ENCODE measurements at regions not wholly inside any gene's neighbourhood (a gene's known extent, or its start where the extent isn't known, plus 50 kb on each side); places are given as distances from the start of the nearest gene placed in this dataset.

DNA sequence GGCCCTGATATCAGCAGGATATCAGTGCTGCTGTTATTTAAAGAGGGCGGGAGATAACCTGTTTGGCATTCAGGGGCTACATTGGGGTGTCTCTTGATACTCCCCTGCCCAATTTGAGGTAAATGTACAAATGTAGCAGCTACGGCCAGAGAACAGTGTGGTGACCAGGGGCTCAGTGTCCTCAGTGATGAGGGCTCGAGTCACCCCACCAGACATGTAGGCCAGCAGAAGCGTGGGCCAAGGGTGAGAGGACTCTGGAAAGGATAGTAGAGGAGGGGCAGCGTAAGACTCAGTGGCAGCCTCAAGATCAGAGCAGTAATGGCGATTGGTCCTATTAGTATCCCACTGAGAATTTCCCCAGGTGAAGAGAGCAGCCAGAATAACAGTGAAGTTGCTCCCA, 108.4 kb downstream of the XCL2 start:
- Histone ChIP-seq H3K27ac (ENCODE audit: low read length) (no peak overlapping the region), H3K27me3 (ENCODE audit: control insufficient read depth, insufficient read depth, low read length) (no peaks in the 10 kb centered on the region), H3K36me3 (ENCODE audit: control insufficient read depth, insufficient read depth, low read length) (no peaks in the 10 kb centered on the region), H3K4me1 (ENCODE audit: control insufficient read depth, insufficient read depth, low read length) (peaks cover 14% of the 10 kb centered on the region), H3K4me3 (ENCODE audit: low read length) (no peak overlapping the region), H3K9me3 (ENCODE audit: control insufficient read depth, insufficient read depth, low read length) (no peaks in the 10 kb centered on the region)
- no peak for TF ChIP-seq CTCF (IDR thresholded peaks at IDR 0.05)
- peaks cover 24 to 31% of the 10 kb centered on the region in 2 donors for H3K4me1 Mint-ChIP-seq
- H3K9me3 Mint-ChIP-seq, result no peaks in the 10 kb centered on the region
- intact Hi-C loops (cut with micrococcal nuclease), result no loop called here
- H3K36me3 Mint-ChIP-seq, result no peaks in the 10 kb centered on the region
- H3K27me3 Mint-ChIP-seq (ENCODE audit: low read depth in 2 of 2), result peaks cover 0 to 5% of the 10 kb centered on the region in 2 donors
- 88% methylated on average over 6 of the region's 6 CpGs for WGBS (ENCODE audit: insufficient coverage)
- ATAC-seq (no peak), DNase-seq (no peak)
- H3K4me3 Mint-ChIP-seq, result no peak overlapping the region
- no peak overlapping the region for H3K27ac Mint-ChIP-seq

DNA sequence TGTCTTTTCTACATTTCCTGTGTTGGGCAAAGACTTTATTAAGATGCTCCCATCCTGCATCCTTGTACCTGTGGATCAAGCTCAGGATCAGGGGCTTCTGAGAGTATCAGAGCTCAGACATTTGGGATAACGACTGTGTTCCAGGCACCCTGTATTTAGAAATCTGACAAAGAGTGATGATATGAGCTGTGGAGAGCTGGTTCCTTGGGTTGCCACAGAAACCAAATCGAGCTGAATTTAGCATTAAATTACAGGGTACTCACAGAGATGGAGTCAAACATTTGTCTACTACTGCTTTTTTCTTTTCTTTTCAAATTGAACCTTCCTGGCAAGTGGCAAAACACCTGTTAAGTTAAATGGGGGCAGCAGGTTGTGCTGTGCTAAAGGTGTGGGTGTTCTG, 110.6 kb downstream of the XCL2 start:
- Histone ChIP-seq H3K4me3 (ENCODE audit: low read length) (no peak overlapping the region), H3K36me3 (ENCODE audit: control insufficient read depth, insufficient read depth, low read length) (no peaks in the 10 kb centered on the region), H3K4me1 (ENCODE audit: control insufficient read depth, insufficient read depth, low read length) (no peaks in the 10 kb centered on the region), H3K27me3 (ENCODE audit: control insufficient read depth, insufficient read depth, low read length) (no peaks in the 10 kb centered on the region), H3K9me3 (ENCODE audit: control insufficient read depth, insufficient read depth, low read length) (no peaks in the 10 kb centered on the region), H3K27ac (ENCODE audit: low read length) (no peak overlapping the region)
- no peak overlapping the region for H3K27ac Mint-ChIP-seq
- peaks cover under 1 to 5% of the 10 kb centered on the region in 2 donors for H3K27me3 Mint-ChIP-seq (ENCODE audit: low read depth in 2 of 2)
- H3K36me3 Mint-ChIP-seq, result no peaks in the 10 kb centered on the region
- ATAC-seq (no peak), DNase-seq (no peak)
- no peaks in the 10 kb centered on the region for H3K9me3 Mint-ChIP-seq
- no peak overlapping the region for H3K4me3 Mint-ChIP-seq
- peaks cover 6 to 9% of the 10 kb centered on the region in 2 donors for H3K4me1 Mint-ChIP-seq
- 88% methylated on average over 2 of the region's 2 CpGs for WGBS (ENCODE audit: insufficient coverage)
- TF ChIP-seq CTCF (IDR thresholded peaks at IDR 0.05), result no peak
- intact Hi-C loops (cut with micrococcal nuclease), result no loop called here

GRCh38 chr1:168431882-168432281, 111.9 kb downstream of the XCL2 start:
- Histone ChIP-seq H3K27ac (ENCODE audit: low read length) (no peak overlapping the region), H3K9me3 (ENCODE audit: control insufficient read depth, insufficient read depth, low read length) (no peaks in the 10 kb centered on the region)
- no peak for ATAC-seq

More at GRCh38 chr1:168431882-168432281, 111.9 kb downstream of the XCL2 start:
- no peaks in the 10 kb centered on the region for H3K9me3 Mint-ChIP-seq
- no peaks in the 10 kb centered on the region for H3K36me3 ChIP-seq (ENCODE audit: control insufficient read depth, insufficient read depth, low read length)
- H3K27me3 Mint-ChIP-seq (ENCODE audit: low read depth in 2 of 2), result peaks cover 5% of the 10 kb centered on the region in 2 donors
- TF ChIP-seq CTCF (IDR thresholded peaks at IDR 0.05), result no peak
- H3K4me1 Mint-ChIP-seq, result peaks cover 6 to 8% of the 10 kb centered on the region in 2 donors
- H3K27ac Mint-ChIP-seq, result no peak overlapping the region
- intact Hi-C loops (cut with micrococcal nuclease), result no loop called here
- no peak overlapping the region for H3K4me3 ChIP-seq (ENCODE audit: low read length)
- no peak for DNase-seq
- H3K4me1 ChIP-seq (ENCODE audit: control insufficient read depth, insufficient read depth, low read length), result no peaks in the 10 kb centered on the region
- no peak overlapping the region for H3K4me3 Mint-ChIP-seq
- no peaks in the 10 kb centered on the region for H3K27me3 ChIP-seq (ENCODE audit: control insufficient read depth, insufficient read depth, low read length)
- no peaks in the 10 kb centered on the region for H3K36me3 Mint-ChIP-seq

Measured in natural killer cell (primary cell).